Neural progenitor cell (in vitro differentiated cells): ENCODE measurements at regions not wholly inside any gene's neighbourhood (a gene's known extent, or its start where the extent isn't known, plus 50 kb on each side); places are given as distances from the start of the nearest gene placed in this dataset.
A peak's percentile ranks its signal among the peaks of the same experiment; 100 is the strongest.

Source experiments
- DNase-seq: peaks from one replicate; pipeline ENCODE4 v3.0.0-alpha.2; 2016; ENCODE audit warnings: low spot score
- H2AFZ ChIP-seq: fragments of 200-600 bp; sonication (generic); replicated peaks from 2 replicates; pipeline ENCODE4 v1.6.1; 2016; ENCODE audit warnings: antibody characterized with exemption
- H3F3A ChIP-seq: fragments of 200-600 bp; sonication (generic); 2 replicates; pipeline ENCODE4 v1.6.1; 2016; ENCODE audit warnings: antibody characterized with exemption, low read depth
- H3K27ac ChIP-seq: fragments of 200-600 bp; sonication (generic); 2 replicates; pipeline ENCODE4 v1.5.1; 2016; ENCODE audit warnings: mild to moderate bottlenecking
- H3K27me3 ChIP-seq: fragments of 200-600 bp; sonication (generic); 2 replicates; pipeline ENCODE4 v1.6.1; 2016; ENCODE audit warnings: mild to moderate bottlenecking, moderate library complexity
- H3K36me3 ChIP-seq: fragments of 200-600 bp; sonication (generic); 2 replicates; pipeline ENCODE4 v1.5.1; 2016
- H3K4me1 ChIP-seq: fragments of 200-600 bp; sonication (generic); 2 replicates; pipeline ENCODE4 v1.6.1; 2016; ENCODE audit warnings: mixed run types
- H3K4me2 ChIP-seq: fragments of 200-600 bp; sonication (generic); 2 replicates; pipeline ENCODE4 v1.6.1; 2016
- H3K4me3 ChIP-seq: fragments of 200-600 bp; sonication (generic); 2 replicates; pipeline ENCODE4 v1.5.1; 2016
- H3K79me2 ChIP-seq: fragments of 200-600 bp; sonication (generic); 2 replicates; pipeline ENCODE4 v1.6.1; 2016; ENCODE audit warnings: low read depth
- H3K9ac ChIP-seq: fragments of 200-600 bp; sonication (generic); 2 replicates; pipeline ENCODE4 v1.6.1; 2016
- H3K9me3 ChIP-seq: fragments of 200-600 bp; sonication (generic); 2 replicates; pipeline ENCODE4 v1.5.1; 2016; ENCODE audit warnings: low read depth
- H4K20me1 ChIP-seq: fragments of 200-600 bp; sonication (generic); 2 replicates; pipeline ENCODE4 v1.6.1; 2016; ENCODE audit warnings: low read depth
- H3K27ac Mint-ChIP-seq: 3 replicates; pipeline ENCODE4 v1.8.0; 2021; ENCODE audit warnings: mixed read lengths
- H3K27me3 Mint-ChIP-seq: 2 replicates; pipeline ENCODE4 v1.8.0; 2022; ENCODE audit warnings: low read depth, mild to moderate bottlenecking, inconsistent platforms, moderate library complexity, mixed read lengths; ENCODE audit not compliant: insufficient read depth
- H3K36me3 Mint-ChIP-seq: 3 replicates; pipeline ENCODE4 v1.8.0; 2021; ENCODE audit warnings: mixed read lengths
- H3K4me1 Mint-ChIP-seq: 3 replicates; pipeline ENCODE4 v1.8.0; 2021; ENCODE audit warnings: mixed read lengths
- H3K4me3 Mint-ChIP-seq: 3 replicates; pipeline ENCODE4 v1.8.0; 2021; ENCODE audit warnings: mild to moderate bottlenecking, moderate library complexity, mixed read lengths
- H3K9me3 Mint-ChIP-seq: 3 replicates; pipeline ENCODE4 v1.8.0; 2020; ENCODE audit warnings: mixed read lengths
- CTCF ChIP-seq: fragments of 200-600 bp; sonication (generic); IDR thresholded peaks from 2 replicates; pipeline ENCODE4 v1.5.1; 2017; ENCODE audit warnings: antibody characterized with exemption, mild to moderate bottlenecking
- EZH2 ChIP-seq: fragments of 200-600 bp; sonication (generic); IDR thresholded peaks from 2 replicates; pipeline ENCODE4 v1.6.1; 2017; ENCODE audit warnings: antibody characterized with exemption, mild to moderate bottlenecking, moderate library complexity
- EZH2phosphoT487 ChIP-seq: fragments of 200-600 bp; sonication (generic); IDR thresholded peaks from 2 replicates; pipeline ENCODE4 v1.6.1; 2017; ENCODE audit warnings: antibody characterized with exemption

DNA sequence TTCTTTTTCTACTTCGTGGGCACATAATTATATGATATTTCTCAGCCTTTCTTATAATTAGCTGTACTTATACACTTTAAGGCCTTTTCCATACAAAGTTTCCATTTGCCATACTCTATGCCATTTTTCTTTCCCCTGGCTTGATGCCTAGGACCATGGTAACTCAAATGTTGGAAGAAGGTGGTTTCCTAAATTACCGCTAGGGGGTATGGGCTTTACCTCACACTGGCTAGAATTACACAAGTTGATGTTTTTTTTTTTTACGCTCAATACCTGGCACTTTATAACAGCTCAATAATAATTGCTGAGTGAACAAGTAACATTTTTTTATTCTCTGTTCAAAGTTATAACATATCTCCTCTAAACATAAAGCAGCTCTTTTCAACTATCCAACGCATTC lies 306.8 kb upstream of the LRFN5 start:
- Histone ChIP-seq H4K20me1 (no peaks in the 10 kb centered on the region), H3K4me1 (peaks cover 7% of the 10 kb centered on the region), H3K9me3 (no peaks in the 10 kb centered on the region), H3K36me3 (no peaks in the 10 kb centered on the region), H2AFZ (no peak overlapping the region), H3K79me2 (no peaks in the 10 kb centered on the region), H3F3A (no peaks in the 10 kb centered on the region), H3K27ac (no peak overlapping the region), H3K4me2 (no peak overlapping the region), H3K4me3 (no peak overlapping the region), H3K27me3 (no peaks in the 10 kb centered on the region), H3K9ac (no peak overlapping the region)
- Mint-ChIP-seq H3K4me1 (peaks cover 24% of the 10 kb centered on the region), H3K9me3 (no peaks in the 10 kb centered on the region), H3K36me3 (no peaks in the 10 kb centered on the region), H3K4me3 (no peak overlapping the region), H3K27me3 (no peaks in the 10 kb centered on the region), H3K27ac (no peak overlapping the region)
- peak; percentile 8 for DNase-seq
- peak; percentile 55 for TF ChIP-seq CTCF
- TF ChIP-seq EZH2phosphoT487, result no peak

DNA sequence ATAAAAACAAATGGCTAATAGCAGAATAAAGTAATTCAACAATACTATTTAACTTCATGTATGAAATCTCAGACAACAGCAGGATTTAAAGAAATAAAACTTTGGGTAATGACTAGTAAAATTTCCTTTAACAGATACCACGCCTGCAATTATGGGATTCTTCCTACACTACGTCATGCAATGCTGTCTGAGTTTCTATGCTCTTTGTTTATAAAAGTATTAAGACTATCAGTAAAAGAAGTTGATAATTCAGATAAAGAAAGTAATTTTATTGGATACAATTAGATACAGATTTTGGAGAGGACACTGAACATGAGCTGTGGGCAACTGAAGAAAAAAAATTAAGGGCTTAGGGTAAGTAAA lies 308.4 kb upstream of the LRFN5 start:
- no peak for TF ChIP-seq CTCF
- TF ChIP-seq EZH2phosphoT487, result no peak
- TF ChIP-seq EZH2, result no peak
- Histone ChIP-seq H3K4me3 (no peak overlapping the region), H3K4me2 (no peak overlapping the region), H3F3A (no peaks in the 10 kb centered on the region), H3K36me3 (no peaks in the 10 kb centered on the region), H4K20me1 (no peaks in the 10 kb centered on the region), H3K4me1 (peaks cover 7% of the 10 kb centered on the region), H3K9me3 (no peaks in the 10 kb centered on the region), H3K27ac (no peak overlapping the region), H2AFZ (no peak overlapping the region), H3K27me3 (no peaks in the 10 kb centered on the region), H3K9ac (no peak overlapping the region), H3K79me2 (no peaks in the 10 kb centered on the region)
- Mint-ChIP-seq H3K36me3 (no peaks in the 10 kb centered on the region), H3K4me3 (no peak overlapping the region), H3K4me1 (peaks cover 17% of the 10 kb centered on the region), H3K27ac (no peak overlapping the region), H3K27me3 (no peaks in the 10 kb centered on the region), H3K9me3 (no peaks in the 10 kb centered on the region)
- DNase-seq, result no peak

DNA sequence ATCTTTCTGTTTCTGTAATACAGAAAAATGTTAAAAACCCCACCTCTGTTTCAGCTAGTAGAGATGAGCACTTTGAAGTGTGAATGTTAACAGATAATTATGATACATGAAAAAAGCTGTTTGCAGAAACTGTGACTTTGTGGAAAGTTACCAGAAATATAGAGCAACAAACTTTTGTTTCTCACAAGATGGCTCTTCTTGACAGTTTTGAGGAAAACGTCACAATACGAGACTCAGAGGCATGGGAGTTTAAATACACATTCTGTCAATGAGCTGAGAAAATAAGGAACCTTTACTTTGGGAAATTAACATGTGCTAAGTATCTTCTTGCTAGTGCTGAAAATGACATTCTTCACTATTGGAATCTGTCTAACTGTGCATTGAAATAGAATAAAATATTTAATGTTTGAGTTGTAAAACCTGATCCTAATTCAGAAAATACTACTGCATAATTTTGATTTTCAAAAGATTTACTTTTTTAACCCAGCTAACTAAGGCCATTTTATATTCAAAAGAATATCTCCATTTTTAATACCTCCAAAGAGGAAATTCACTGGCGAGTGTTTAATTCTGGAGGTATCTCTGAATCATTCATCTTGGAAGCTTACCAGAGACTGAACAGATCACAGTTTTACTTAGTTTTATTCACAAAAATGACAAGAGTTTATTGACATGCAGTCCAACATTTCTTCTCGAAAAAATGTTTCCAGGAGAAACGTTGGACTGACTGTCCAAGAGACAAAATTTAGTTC lies 308.9 kb upstream of the LRFN5 start:
- Mint-ChIP-seq H3K4me3 (no peak overlapping the region), H3K9me3 (no peaks in the 10 kb centered on the region), H3K27me3 (no peaks in the 10 kb centered on the region), H3K36me3 (no peaks in the 10 kb centered on the region), H3K4me1 (peaks cover 12% of the 10 kb centered on the region), H3K27ac (no peak overlapping the region)
- Histone ChIP-seq H3K27me3 (no peaks in the 10 kb centered on the region), H2AFZ (no peak overlapping the region), H3K79me2 (no peaks in the 10 kb centered on the region), H3K4me3 (no peak overlapping the region), H3K27ac (no peak overlapping the region), H3K36me3 (no peaks in the 10 kb centered on the region), H3K9me3 (no peaks in the 10 kb centered on the region), H3K4me1 (peaks cover 4% of the 10 kb centered on the region), H3K9ac (no peak overlapping the region), H4K20me1 (no peaks in the 10 kb centered on the region), H3F3A (no peaks in the 10 kb centered on the region), H3K4me2 (no peak overlapping the region)
- TF ChIP-seq CTCF, result no peak
- TF ChIP-seq EZH2, result no peak
- no peak for TF ChIP-seq EZH2phosphoT487
- DNase-seq, result no peak
